ENCODE measurements at regions not wholly inside any gene's neighbourhood (a gene's known extent, or its start where the extent isn't known, plus 50 kb on each side); places are given as distances from the start of the nearest gene placed in this dataset.

- TF ChIP-seq CTCF (conservative IDR thresholded peaks at IDR 0.05; ENCODE audit: low read depth, low read length) (no peak), EZH2 (IDR thresholded peaks at IDR 0.05; ENCODE audit: borderline replicate concordance, low read depth, low read length, poor library complexity, severe bottlenecking) (no peak)
Observed at GRCh38 chr2:145288650-145289496, 769.0 kb upstream of the ZEB2 start.
